Activated T-cell treated with anti-CD3 and anti-CD28 coated beads, Interleukin-2, amount 50 U/mL, for 4 hours (primary cell): ENCODE measurements at regions not wholly inside any gene's neighbourhood (a gene's known extent, or its start where the extent isn't known, plus 50 kb on each side); places are given as distances from the start of the nearest gene placed in this dataset.
"Not testable (repeated sequence)": the region's sequence is repeated elsewhere in the genome, so short reads cannot be mapped to it uniquely, and the experiment has no call there.

ENCODE experiments used
- ATAC-seq, 2 donors: fragments of 200-7000 bp; cut with Tn5 transposase; one replicate each; pipeline ENCODE4 v1.10.0; 2021
- DNase-seq: peaks from one replicate; pipeline ENCODE4 v3.0.0-alpha.2; 2020
- H3K27me3 Mint-ChIP-seq: one replicate; pipeline ENCODE4 v1.8.0; 2021; ENCODE audit warnings: low read depth, mixed read lengths
- H3K36me3 Mint-ChIP-seq: one replicate; pipeline ENCODE4 v1.8.0; 2022; ENCODE audit warnings: mixed read lengths; ENCODE audit not compliant: insufficient read depth
- H3K4me1 Mint-ChIP-seq: one replicate; pipeline ENCODE4 v1.8.0; 2021; ENCODE audit warnings: low read depth, mixed read lengths
- H3K4me3 Mint-ChIP-seq: one replicate; pipeline ENCODE4 v1.8.0; 2021; ENCODE audit warnings: mild to moderate bottlenecking, moderate library complexity, mixed read lengths
- H3K9me3 Mint-ChIP-seq: one replicate; pipeline ENCODE4 v1.8.0; 2021; ENCODE audit warnings: mixed read lengths

DNA sequence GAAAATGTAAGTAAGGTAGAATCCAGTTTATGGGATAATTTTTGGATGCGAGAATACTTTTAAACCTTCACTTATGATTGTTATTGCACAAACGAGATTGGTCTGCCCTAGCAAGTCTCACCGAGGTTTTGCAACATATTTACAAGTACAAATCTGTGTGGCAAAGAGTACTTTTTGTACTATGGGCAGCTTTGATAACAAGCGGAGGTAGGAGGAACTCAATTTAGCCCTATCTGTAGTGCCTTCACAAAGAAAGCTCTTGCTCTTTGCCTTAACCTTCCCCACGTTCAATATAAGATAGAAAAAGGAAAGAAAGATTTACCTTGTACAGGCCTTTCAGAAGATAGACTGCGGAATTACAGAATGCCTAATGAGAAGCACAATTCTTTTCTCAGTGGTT, 77.5 kb upstream of the HIVEP1 start:
- Mint-ChIP-seq H3K4me1 (no peaks in the 10 kb centered on the region), H3K36me3 (no peaks in the 10 kb centered on the region), H3K4me3 (no peak overlapping the region), H3K27me3 (peaks cover 2% of the 10 kb centered on the region), H3K9me3 (no peaks in the 10 kb centered on the region)
- ATAC-seq (no peak), DNase-seq (no peak)

DNA sequence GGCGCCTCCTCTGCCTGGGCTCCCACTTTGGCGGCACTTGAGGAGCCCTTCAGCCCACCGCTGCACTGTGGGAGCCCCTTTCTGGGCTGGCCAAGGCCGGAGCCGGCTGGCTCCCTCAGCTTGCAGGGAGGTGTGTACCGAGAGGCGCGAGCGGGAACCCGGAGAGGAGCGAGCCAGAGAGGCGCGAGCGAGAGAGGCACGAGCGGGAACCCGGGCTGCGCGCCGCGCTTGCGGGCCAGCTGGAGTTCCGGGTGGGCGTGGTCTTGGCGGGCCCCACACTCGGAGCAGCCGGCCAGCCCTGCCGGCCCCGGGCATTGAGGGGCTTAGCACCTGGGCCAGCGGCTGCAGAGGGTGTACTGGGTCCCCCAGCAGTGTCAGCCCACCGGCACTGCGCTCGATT, 79.2 kb upstream of the HIVEP1 start:
- not testable (repeated sequence) for H3K9me3 Mint-ChIP-seq, DNase-seq, H3K4me1 Mint-ChIP-seq, H3K36me3 Mint-ChIP-seq, H3K27me3 Mint-ChIP-seq, ATAC-seq, H3K4me3 Mint-ChIP-seq

DNA sequence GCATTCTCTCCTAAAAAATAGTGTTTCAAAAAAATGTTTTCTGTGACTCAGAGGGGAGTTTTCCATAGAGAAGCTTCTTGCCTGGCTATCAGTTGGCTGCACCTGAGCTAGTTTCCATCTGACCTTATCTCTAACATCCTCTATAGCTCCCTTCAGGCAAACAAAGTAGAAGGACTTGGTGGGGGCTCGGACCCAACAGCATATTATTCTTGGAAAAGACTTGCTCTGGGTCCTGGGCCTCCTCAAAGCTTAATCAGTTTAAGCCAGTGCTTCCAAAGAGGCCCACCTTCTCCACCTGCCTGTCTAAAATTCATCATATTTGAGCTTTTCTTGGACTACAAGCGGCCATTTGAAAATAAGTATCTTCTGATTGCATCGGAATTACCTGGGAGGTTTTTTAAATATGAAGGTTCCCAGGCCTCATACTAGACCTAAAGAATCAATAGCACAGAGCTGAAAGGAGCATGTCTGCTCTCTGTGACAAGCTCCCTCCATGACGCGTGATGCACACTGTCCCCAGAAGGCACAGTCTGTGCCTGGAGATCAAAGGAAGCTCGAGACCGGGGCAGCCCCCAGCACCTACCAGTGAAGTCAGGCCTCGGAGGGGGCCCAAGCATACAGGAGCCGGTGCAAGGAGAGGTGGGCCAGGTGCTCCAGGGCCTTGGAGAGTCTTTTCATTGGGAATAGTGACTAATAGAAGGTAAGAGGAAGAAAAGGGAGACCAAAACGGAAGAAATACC, 80.6 kb upstream of the HIVEP1 start:
- no peak for ATAC-seq
- DNase-seq: no peak
- no peaks in the 10 kb centered on the region for H3K36me3 Mint-ChIP-seq

DNA sequence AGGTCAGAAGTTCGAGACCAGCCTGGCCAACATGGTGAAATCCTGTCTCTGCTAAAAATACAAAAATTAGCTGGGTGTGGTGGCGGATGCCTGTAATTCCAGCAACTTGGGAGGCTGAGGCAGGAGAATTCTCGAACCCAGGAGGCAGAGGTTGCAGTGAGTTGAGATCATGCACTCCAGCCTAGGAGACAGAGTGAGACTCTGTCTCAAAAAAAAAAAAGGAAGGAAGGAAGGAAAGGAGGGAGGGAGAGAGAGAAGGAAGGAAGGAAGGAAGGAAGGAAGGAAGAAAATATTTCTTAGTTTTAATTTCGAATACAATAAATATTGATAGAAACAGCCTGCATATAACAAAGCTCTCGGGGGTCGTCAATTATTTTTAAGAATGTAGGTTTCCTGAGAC, 81.3 kb upstream of the HIVEP1 start:
- H3K36me3 Mint-ChIP-seq: not testable (repeated sequence)

More for the DNA sequence above, 80.6 kb upstream of the HIVEP1 start:
- H3K4me3 Mint-ChIP-seq: no peak overlapping the region
- H3K9me3 Mint-ChIP-seq: no peaks in the 10 kb centered on the region
- peaks cover 2% of the 10 kb centered on the region for H3K27me3 Mint-ChIP-seq
- no peaks in the 10 kb centered on the region for H3K4me1 Mint-ChIP-seq

DNA sequence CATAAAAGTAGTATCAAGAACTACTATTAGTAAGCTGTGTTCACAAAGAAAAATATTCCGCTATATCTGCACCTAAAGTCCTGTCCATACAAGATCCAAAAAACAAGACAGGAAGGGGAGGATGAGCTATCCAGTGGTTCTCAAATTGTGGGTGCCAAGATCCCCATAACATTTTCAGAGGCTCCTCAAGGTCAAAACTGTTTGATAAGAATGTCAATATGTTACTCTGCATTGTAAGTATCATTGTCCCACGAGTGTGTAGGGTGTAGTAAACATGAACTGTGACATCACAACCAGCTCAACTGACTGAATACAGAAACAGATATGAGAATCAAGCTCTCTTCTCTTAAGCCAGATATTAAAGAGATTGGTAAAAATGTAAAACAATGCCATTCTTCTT, 81.9 kb upstream of the HIVEP1 start:
- peaks cover 6% of the 10 kb centered on the region for H3K27me3 Mint-ChIP-seq
- H3K9me3 Mint-ChIP-seq: no peaks in the 10 kb centered on the region
- ATAC-seq: no peak
- H3K4me1 Mint-ChIP-seq: peaks cover 1% of the 10 kb centered on the region
- no peak overlapping the region for H3K4me3 Mint-ChIP-seq
- H3K36me3 Mint-ChIP-seq: no peaks in the 10 kb centered on the region
- DNase-seq: no peak

More for the DNA sequence above, 81.3 kb upstream of the HIVEP1 start:
- not testable (repeated sequence) for DNase-seq, H3K4me3 Mint-ChIP-seq, H3K27me3 Mint-ChIP-seq, H3K4me1 Mint-ChIP-seq, ATAC-seq, H3K9me3 Mint-ChIP-seq

DNA sequence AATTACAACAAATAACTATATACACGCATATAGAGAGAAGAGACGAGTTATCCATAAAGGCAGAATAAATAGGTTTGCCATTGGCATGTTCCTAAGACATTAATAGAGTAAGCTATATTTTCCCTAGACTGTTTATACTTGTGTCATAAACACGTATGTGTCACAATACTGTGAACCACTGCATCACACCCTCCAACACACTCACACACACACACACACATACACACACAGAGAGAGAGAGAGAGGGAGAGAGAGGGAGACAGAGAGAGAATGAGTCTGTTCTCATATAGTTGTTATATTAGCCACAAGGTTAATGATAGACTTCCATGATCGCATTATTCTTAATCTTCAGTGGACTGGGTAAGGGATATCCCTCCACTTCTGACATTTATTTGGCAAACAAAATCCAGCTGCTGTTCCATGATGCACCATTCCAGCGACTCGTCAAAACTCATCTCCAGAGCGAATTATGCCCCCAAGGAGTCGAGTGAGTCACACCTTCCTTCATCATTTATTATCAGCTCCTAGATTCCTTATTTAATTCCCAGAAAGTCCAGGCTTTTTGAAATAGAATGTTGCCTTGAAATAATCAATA, 82.8 kb upstream of the HIVEP1 start:
- Mint-ChIP-seq H3K36me3 (no peaks in the 10 kb centered on the region), H3K9me3 (no peaks in the 10 kb centered on the region), H3K27me3 (peaks cover 6% of the 10 kb centered on the region), H3K4me1 (peaks cover 1% of the 10 kb centered on the region), H3K4me3 (no peak overlapping the region)
- no peak for ATAC-seq
- DNase-seq: no peak

DNA sequence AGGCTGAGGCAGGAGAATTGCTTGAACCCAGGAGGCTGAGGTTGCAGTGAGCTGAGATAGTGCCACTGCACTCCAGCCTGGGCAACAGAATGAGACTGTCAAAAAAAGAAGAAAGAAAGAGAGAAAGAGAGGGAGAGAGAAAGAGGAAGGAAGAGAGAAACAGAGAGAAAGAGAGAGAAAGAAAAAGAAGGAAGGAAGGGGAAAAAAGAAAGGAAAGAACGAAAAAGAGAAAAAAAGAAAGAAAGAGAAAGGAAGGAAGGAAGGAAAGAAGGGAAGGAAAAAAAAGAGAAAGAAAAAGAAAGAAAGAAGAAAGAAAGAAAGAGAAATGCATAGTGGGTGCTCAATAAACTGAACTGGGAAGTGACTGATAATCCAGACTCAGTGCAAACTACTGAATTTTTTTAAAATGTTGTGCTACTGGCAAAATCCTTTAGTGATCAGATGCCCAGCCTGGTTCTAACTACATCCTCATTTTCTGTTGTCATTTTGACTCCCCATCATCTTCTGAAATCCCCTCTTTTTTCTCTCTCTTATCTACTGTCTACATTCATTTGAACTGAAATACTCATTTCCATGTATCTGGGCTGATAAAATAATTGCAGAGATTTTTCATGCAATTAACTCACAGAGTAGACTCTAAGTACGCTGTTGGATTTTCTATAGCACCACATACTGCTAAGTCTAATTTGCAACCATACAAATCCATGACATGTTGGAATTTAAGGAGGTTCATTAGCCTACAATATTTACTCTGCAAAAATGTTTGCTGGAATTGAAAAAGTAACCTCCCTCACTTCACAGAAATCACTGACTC, 85.3 kb upstream of the HIVEP1 start:
- ATAC-seq: no peak
- no peaks in the 10 kb centered on the region for H3K9me3 Mint-ChIP-seq
- H3K4me3 Mint-ChIP-seq: no peak overlapping the region
- no peak for DNase-seq
- H3K4me1 Mint-ChIP-seq: peaks cover 1% of the 10 kb centered on the region
- H3K27me3 Mint-ChIP-seq: peaks cover 6% of the 10 kb centered on the region
- no peaks in the 10 kb centered on the region for H3K36me3 Mint-ChIP-seq

DNA sequence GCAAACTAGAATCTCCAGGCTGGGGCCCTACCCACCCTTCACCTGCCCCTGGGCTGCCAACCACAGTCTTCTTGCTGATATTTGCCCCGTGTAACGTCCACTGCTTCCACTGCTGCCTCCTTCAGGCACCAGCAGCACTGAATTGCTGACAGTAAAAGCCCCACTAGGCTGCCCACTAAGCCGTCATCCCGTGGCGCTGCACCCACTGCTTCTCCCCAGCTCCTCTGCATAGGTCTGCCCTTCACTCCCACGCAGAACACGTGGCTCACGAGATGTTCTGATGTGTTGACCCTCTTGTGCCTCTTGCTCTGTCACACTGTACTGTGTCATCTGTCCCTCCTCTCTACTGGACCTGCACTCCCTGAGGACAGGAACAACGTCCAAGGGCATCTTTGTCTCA, 86.3 kb upstream of the HIVEP1 start:
- ATAC-seq (no peak), DNase-seq (no peak)
- Mint-ChIP-seq H3K27me3 (peaks cover 5% of the 10 kb centered on the region), H3K4me1 (peaks cover 1% of the 10 kb centered on the region), H3K9me3 (no peaks in the 10 kb centered on the region), H3K36me3 (no peaks in the 10 kb centered on the region), H3K4me3 (no peak overlapping the region)

DNA sequence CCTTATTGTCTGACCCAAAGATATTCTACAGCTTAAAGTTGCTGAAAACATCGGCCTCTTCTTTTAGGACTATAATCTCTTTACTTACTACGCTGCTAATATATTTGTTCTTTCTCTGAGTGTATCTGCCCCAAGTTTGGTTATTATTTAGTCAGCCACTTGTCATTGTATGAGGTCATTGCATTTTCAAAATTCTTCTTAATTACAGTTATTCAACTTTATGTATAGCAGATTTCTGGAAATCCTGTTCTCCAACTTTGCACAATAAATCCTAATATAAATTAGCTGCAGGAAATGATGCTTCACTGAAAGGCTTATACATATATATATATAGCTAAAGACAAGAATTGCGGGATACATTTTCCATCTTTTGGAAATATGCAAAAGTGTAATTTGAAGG, 88.5 kb upstream of the HIVEP1 start:
- Mint-ChIP-seq H3K27me3 (peaks cover 5% of the 10 kb centered on the region), H3K9me3 (no peaks in the 10 kb centered on the region), H3K36me3 (no peaks in the 10 kb centered on the region), H3K4me1 (peaks cover 1% of the 10 kb centered on the region), H3K4me3 (no peak overlapping the region)
- no peak for ATAC-seq
- no peak for DNase-seq

DNA sequence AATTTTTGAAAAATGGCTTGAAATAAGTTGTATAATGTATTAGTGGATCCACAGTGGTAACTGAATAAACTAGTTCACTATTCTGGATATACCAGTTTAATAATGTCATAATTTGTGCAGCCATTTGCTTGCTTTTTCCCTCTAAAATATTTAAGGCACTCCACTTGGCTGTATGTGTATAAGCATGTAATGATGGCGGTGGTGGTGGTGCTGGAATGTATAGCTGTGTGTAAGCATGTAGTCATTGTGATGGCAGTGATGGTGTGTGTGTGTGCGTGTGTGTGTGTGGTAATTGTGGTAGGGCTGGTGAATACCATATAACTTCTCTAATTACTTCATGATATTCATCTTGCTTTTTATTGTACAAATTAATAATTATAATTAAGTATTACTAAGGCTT, 89.2 kb upstream of the HIVEP1 start:
- H3K36me3 Mint-ChIP-seq: no peaks in the 10 kb centered on the region
- peaks cover 5% of the 10 kb centered on the region for H3K27me3 Mint-ChIP-seq
- ATAC-seq (no peak), DNase-seq (no peak)
- peaks cover 1% of the 10 kb centered on the region for H3K4me1 Mint-ChIP-seq
- H3K4me3 Mint-ChIP-seq: no peak overlapping the region
- H3K9me3 Mint-ChIP-seq: no peaks in the 10 kb centered on the region

DNA sequence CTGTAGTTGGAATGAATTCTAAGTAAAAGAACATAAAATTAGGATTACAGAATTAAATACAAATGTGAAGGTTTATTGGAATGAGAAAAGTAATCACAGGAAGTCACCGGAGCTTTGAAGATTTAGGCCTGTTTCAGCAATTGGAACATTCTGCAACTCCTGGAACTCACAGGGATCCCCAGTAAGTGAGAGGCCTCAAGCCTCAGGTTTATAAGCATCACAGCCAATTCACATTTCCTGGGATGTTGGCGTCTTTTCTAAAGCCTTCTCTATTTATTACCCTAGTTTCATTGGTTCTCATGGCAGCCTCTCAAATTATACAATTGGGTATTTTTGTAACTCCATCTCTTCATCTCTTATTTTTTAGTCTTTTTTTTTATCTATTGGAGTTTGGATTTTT, 90.4 kb upstream of the HIVEP1 start:
- Mint-ChIP-seq H3K27me3 (peaks cover 5% of the 10 kb centered on the region), H3K9me3 (no peaks in the 10 kb centered on the region), H3K36me3 (no peaks in the 10 kb centered on the region), H3K4me3 (no peak overlapping the region), H3K4me1 (peaks cover 1% of the 10 kb centered on the region)
- DNase-seq (no peak), ATAC-seq (no peak)

DNA sequence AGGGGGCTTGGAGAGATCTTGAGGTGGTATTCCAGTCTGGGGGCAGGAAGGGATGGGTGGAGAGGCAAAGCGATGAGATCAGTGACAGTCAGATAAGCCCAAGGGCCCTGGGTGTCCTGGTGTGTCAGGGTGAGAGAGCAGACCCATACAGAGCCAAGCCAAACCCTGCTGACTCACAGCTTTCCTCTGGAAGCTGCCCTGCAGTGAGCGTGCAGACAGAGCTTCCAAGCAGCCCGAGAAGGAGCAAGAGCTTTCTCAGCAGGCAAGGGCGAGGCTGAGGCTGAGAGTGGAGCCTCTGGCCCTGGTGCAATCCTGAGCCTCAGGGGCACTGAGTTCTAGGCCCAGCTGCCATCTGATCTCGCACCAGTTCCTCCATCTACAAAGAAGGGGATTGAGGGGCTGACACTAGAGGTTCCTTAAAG, 91.1 kb upstream of the HIVEP1 start:
- ATAC-seq (no peak), DNase-seq (no peak)
- Mint-ChIP-seq H3K4me1 (peaks cover 1% of the 10 kb centered on the region), H3K9me3 (no peaks in the 10 kb centered on the region), H3K4me3 (no peak overlapping the region), H3K27me3 (peaks cover 5% of the 10 kb centered on the region), H3K36me3 (no peaks in the 10 kb centered on the region)

DNA sequence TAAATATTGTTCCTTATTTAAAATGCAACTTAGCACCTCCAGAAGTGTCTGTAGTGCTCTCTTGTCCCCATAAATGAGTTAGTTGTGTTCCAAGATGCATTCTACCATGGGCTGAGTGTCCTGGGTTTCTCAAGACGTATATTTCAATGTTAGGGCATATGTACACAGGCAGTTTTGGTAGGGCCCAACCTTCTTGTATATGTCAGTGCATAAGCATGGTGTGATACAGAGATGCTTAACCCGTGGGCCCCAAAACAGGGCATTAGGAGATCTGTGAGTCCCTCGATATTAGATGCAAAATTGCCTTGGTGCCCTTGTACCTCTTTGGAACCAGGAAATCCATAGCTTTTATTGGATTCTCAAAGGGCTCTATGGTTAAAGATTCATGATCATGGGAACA, 91.5 kb upstream of the HIVEP1 start:
- H3K9me3 Mint-ChIP-seq: no peaks in the 10 kb centered on the region
- H3K4me3 Mint-ChIP-seq: no peak overlapping the region
- no peaks in the 10 kb centered on the region for H3K4me1 Mint-ChIP-seq
- ATAC-seq (no peak), DNase-seq (no peak)
- H3K27me3 Mint-ChIP-seq: peaks cover under 1% of the 10 kb centered on the region
- H3K36me3 Mint-ChIP-seq: no peaks in the 10 kb centered on the region

DNA sequence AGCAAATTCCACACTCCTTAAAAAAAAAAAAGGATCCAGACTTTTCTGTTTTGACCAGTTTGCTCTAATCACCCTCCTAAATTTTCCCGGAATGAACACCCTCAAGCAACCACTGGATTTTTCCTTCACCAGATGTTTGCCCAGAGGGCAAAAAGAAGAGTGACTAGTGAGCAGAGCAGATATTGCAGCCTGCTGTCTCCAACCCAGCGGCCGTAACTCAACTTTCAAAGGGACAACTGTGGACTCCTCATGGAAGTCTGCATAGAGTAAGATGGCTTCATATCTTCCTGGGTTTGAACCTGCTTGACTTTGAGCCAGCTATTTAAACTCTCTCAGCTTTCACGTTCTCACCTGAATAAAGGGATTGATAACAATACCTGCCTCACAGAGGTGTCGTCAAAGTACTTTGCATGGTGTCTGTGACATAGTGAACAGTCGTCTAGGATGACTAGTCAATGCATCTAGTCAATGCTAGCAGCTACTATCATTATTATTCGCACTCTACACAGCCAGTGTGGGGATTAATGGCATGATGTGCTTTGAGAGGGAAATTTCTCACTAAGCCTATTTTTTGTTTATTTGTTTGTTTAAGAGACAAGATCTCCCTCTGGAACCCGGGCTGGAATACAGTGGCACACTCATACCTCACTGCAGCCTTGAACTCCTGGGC, 92.2 kb upstream of the HIVEP1 start:
- H3K9me3 Mint-ChIP-seq: no peaks in the 10 kb centered on the region
- no peak for DNase-seq
- no peaks in the 10 kb centered on the region for H3K4me1 Mint-ChIP-seq
- no peaks in the 10 kb centered on the region for H3K27me3 Mint-ChIP-seq
- no peaks in the 10 kb centered on the region for H3K36me3 Mint-ChIP-seq
- H3K4me3 Mint-ChIP-seq: no peak overlapping the region
- no peak for ATAC-seq
